SK-N-SH (cell line): ENCODE measurements at regions not wholly inside any gene's neighbourhood (a gene's known extent, or its start where the extent isn't known, plus 50 kb on each side); places are given as distances from the start of the nearest gene placed in this dataset.

Source experiments
- CTCF ChIA-PET: fragments of 300-600, 350-600 bp; formaldehyde crosslinking; extraction: SDS; loops from one replicate; lab custom pipeline; 2021; lab: Yijun Ruan, JAX
- POLR2A ChIA-PET: fragments of 350-600 bp; sonication (Branson Sonifier 250); formaldehyde crosslinking; extraction: SDS; loops from one replicate; lab custom pipeline; 2020; ENCODE audit warnings: antibody characterized with exemption, inconsistent platforms; lab: Yijun Ruan, JAX
- DNase-seq: peaks from one replicate; pipeline ENCODE4 v3.0.0; 2012
- H2AFZ ChIP-seq: fragments of 200-600 bp; sonication (generic); 2 replicates; pipeline ENCODE4 v1.8.1; 2016; ENCODE audit warnings: antibody characterized with exemption, mild to moderate bottlenecking, low read depth
- H3F3A ChIP-seq: fragments of 200-600 bp; sonication (generic); replicated peaks from 2 replicates; pipeline ENCODE3; 2016; ENCODE audit warnings: antibody characterized with exemption, mild to moderate bottlenecking; ENCODE audit not compliant: insufficient read depth
- H3K27ac ChIP-seq, 2 experiments: fragments of 200-500 bp in 1 of 2; fragments of 200-600 bp in 1 of 2; sonication (Bioruptor generic) in 1 of 2; sonication (generic), shearing (Covaris generic) in 1 of 2; 2 replicates each; pipeline versions ENCODE4 v1.5.1 to v1.6.1; 2014 to 2016; ENCODE audit warnings: low read depth in 2 of 2, inconsistent platforms in 1 of 2, low read length in 1 of 2, mild to moderate bottlenecking in 1 of 2, mixed read lengths in 1 of 2
- H3K27me3 ChIP-seq: fragments of 200-600 bp; sonication (generic), shearing (Covaris generic); 2 replicates; pipeline ENCODE4 v1.6.1; 2016; ENCODE audit warnings: mixed run types; ENCODE audit not compliant: insufficient read depth
- H3K36me3 ChIP-seq, 2 experiments: fragments of 200-500 bp in 1 of 2; fragments of 200-600 bp in 1 of 2; sonication (Bioruptor generic) in 1 of 2; sonication (generic) in 1 of 2; replicated peaks in 1 of 2; 2 replicates each; pipeline versions ENCODE3 to v1.5.1; 2014 to 2016; ENCODE audit warnings: low read length in 1 of 2, mild to moderate bottlenecking in 1 of 2; ENCODE audit not compliant: insufficient read depth in 2 of 2, control insufficient read depth in 1 of 2
- H3K4me1 ChIP-seq, 2 experiments: fragments of 200-500 bp in 1 of 2; fragments of 200-600 bp in 1 of 2; sonication (Bioruptor generic) in 1 of 2; sonication (generic), shearing (Covaris generic) in 1 of 2; 2 replicates each; pipeline versions ENCODE4 v1.5.1 to v1.6.1; 2014 to 2016; ENCODE audit warnings: low read depth in 1 of 2, low read length in 1 of 2, mixed run types in 1 of 2; ENCODE audit not compliant: insufficient read depth in 2 of 2, control insufficient read depth in 1 of 2
- H3K4me2 ChIP-seq: fragments of 200-600 bp; sonication (generic), shearing (Covaris generic); 2 replicates; pipeline ENCODE4 v1.6.1; 2017; ENCODE audit warnings: mixed run types
- H3K4me3 ChIP-seq, 2 experiments: fragments of 200-500 bp in 1 of 2; fragments of 200-600 bp in 1 of 2; sonication (Bioruptor generic) in 1 of 2; sonication (generic), shearing (Covaris generic) in 1 of 2; 2 replicates each; pipeline versions ENCODE4 v1.5.1 to v1.8.1; 2014 to 2016; ENCODE audit warnings: low read depth in 2 of 2, inconsistent platforms in 1 of 2, low read length in 1 of 2, mild to moderate bottlenecking in 1 of 2, mixed read lengths in 1 of 2, moderate library complexity in 1 of 2
- H3K79me2 ChIP-seq: fragments of 200-600 bp; sonication (generic); 2 replicates; pipeline ENCODE4 v1.8.1; 2017; ENCODE audit warnings: mild to moderate bottlenecking; ENCODE audit not compliant: insufficient read depth
- H3K9ac ChIP-seq: fragments of 200-600 bp; sonication (generic); 2 replicates; pipeline ENCODE4 v1.6.1; 2017; ENCODE audit warnings: mixed run types
- H3K9me2 ChIP-seq: fragments of 200-600 bp; sonication (generic); 2 replicates; pipeline ENCODE4 v1.6.1; 2017; ENCODE audit warnings: mixed run types
- H3K9me3 ChIP-seq: fragments of 200-600 bp; sonication (generic); 2 replicates; pipeline ENCODE4 v1.6.1; 2017; ENCODE audit warnings: mixed run types, mild to moderate bottlenecking, moderate library complexity
- H4K20me1 ChIP-seq: fragments of 200-600 bp; sonication (generic); 2 replicates; pipeline ENCODE4 v1.6.1; 2017; ENCODE audit warnings: mild to moderate bottlenecking, mixed run types; ENCODE audit not compliant: insufficient read depth
- ELF1 ChIP-seq: IDR thresholded peaks from 2 replicates; pipeline ENCODE4 v1.4.0; 2012
- EP300 ChIP-seq, 2 experiments: IDR thresholded peaks; 2 replicates each; pipeline versions ENCODE4 v1.4.0 to v1.6.1; 2012; ENCODE audit warnings: borderline replicate concordance in 1 of 2, low read depth in 1 of 2, low read length in 1 of 2
- FOSL2 ChIP-seq: IDR thresholded peaks from 2 replicates; pipeline ENCODE4 v1.4.0; 2012; ENCODE audit warnings: low read depth, mild to moderate bottlenecking, moderate library complexity, borderline replicate concordance
- GABPA ChIP-seq: IDR thresholded peaks from 2 replicates; pipeline ENCODE4 v1.4.0; 2012; ENCODE audit warnings: low read depth, mild to moderate bottlenecking
- GATA2 ChIP-seq: sonication (generic); formaldehyde crosslinking; IDR thresholded peaks from 2 replicates; pipeline ENCODE4 v1.5.0; 2020; ENCODE audit warnings: mild to moderate bottlenecking, missing genetic modification reagents
- MEF2A ChIP-seq: IDR thresholded peaks from 2 replicates; pipeline ENCODE4 v1.4.0; 2012; ENCODE audit warnings: low read depth, borderline replicate concordance
- NRF1 ChIP-seq: IDR thresholded peaks from 2 replicates; pipeline ENCODE4 v1.6.1; 2012; ENCODE audit warnings: low read depth, mild to moderate bottlenecking, low read length
- PBX3 ChIP-seq: IDR thresholded peaks from 2 replicates; pipeline ENCODE4; 2012
- RAD21 ChIP-seq: IDR thresholded peaks from 2 replicates; pipeline ENCODE4 v1.6.1; 2012; ENCODE audit warnings: mild to moderate bottlenecking, low read length
- RCOR1 ChIP-seq: fragments of 150-350 bp; IDR thresholded peaks from 2 replicates; pipeline ENCODE4 v1.6.1; 2017; ENCODE audit warnings: antibody characterized with exemption, low read length
- REST ChIP-seq: IDR thresholded peaks from 2 replicates; pipeline ENCODE4 v1.6.1; 2012; ENCODE audit warnings: mild to moderate bottlenecking, low read depth, low read length, moderate library complexity
- SMC3 ChIP-seq: IDR thresholded peaks from 2 replicates; pipeline ENCODE4 v1.6.1; 2012; ENCODE audit warnings: low read depth, low read length, improper control_type of control experiment
- TAF1 ChIP-seq: IDR thresholded peaks from 2 replicates; pipeline ENCODE4 v1.6.1; 2012; ENCODE audit warnings: low read depth, mild to moderate bottlenecking, low read length, moderate library complexity, borderline replicate concordance
- USF2 ChIP-seq: fragments of 150-350 bp; IDR thresholded peaks from 2 replicates; pipeline ENCODE4 v1.6.1; 2017; ENCODE audit warnings: antibody characterized with exemption, low read length, low read depth, borderline replicate concordance
- WGBS: methylation state at CpG from one replicate; pipeline ENCODE4 v1.1.6; 2017; ENCODE audit warnings: low lambda C conversion rate; 5-methylcytosine and 5-hydroxymethylcytosine counted together
- TF ChIP-seq, protein P1 (sequence below): IDR thresholded peaks from 2 replicates; pipeline ENCODE4 v1.4.0; 2012; ENCODE audit warnings: low read depth, borderline replicate concordance
- TF ChIP-seq, protein P2 (sequence below): fragments of 150-350 bp; IDR thresholded peaks from 2 replicates; pipeline ENCODE4 v1.6.1; 2016; ENCODE audit warnings: mild to moderate bottlenecking, low read depth, low read length

- peaks cover 0 to 3% of the 10 kb centered on the region in 2 experiments; a peak in 2 of 4 replicates for H3K4me1 ChIP-seq
- H3K36me3 ChIP-seq = no peaks in the 10 kb centered on the region
- ChIA-PET POLR2A (interaction anchor here (0.5 kb wide), 1 partner anchor 145 kb away, joined by 3 read pairs; no protein-coding TSS in a partner anchor), CTCF (interaction anchor here (0.6 to 6.7 kb wide), 38 partner anchors 9 to 446 kb away, joined by 3 to 50 read pairs (median 6); partner anchors contain the start of gene RPL38)
- 19% methylated on average over 3 of the region's 3 CpGs for WGBS
- no peaks in the 10 kb centered on the region for H3K9me2 ChIP-seq
- H3K27me3 ChIP-seq = no peaks in the 10 kb centered on the region
- H3F3A ChIP-seq = no peaks in the 10 kb centered on the region
- H3K27ac ChIP-seq = no peak overlapping the region
- H4K20me1 ChIP-seq = no peaks in the 10 kb centered on the region
- no peak for DNase-seq
- H3K9ac ChIP-seq = no peak overlapping the region
- no peaks in the 10 kb centered on the region; the same call in 1 of the 2 replicates for H3K9me3 ChIP-seq
- H3K4me2 ChIP-seq = no peak overlapping the region
- TF ChIP-seq EP300 (IDR thresholded peaks at IDR 0.05; ENCODE audit: borderline replicate concordance in 1 of 2, low read depth in 1 of 2, low read length in 1 of 2) = no peak
- no peak for TF ChIP-seq SMC3
- TF ChIP-seq, protein P1, sequence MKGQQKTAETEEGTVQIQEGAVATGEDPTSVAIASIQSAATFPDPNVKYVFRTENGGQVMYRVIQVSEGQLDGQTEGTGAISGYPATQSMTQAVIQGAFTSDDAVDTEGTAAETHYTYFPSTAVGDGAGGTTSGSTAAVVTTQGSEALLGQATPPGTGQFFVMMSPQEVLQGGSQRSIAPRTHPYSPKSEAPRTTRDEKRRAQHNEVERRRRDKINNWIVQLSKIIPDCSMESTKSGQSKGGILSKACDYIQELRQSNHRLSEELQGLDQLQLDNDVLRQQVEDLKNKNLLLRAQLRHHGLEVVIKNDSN = no peak
- no peak for TF ChIP-seq GABPA
- TF ChIP-seq USF2 = no peak
- TF ChIP-seq, protein P2, sequence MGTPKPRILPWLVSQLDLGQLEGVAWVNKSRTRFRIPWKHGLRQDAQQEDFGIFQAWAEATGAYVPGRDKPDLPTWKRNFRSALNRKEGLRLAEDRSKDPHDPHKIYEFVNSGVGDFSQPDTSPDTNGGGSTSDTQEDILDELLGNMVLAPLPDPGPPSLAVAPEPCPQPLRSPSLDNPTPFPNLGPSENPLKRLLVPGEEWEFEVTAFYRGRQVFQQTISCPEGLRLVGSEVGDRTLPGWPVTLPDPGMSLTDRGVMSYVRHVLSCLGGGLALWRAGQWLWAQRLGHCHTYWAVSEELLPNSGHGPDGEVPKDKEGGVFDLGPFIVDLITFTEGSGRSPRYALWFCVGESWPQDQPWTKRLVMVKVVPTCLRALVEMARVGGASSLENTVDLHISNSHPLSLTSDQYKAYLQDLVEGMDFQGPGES = no peak
- TF ChIP-seq GATA2 (CRISPR knock-in tag) = no peak
- no peak for TF ChIP-seq FOSL2
- TF ChIP-seq REST = no peak
- no peak for TF ChIP-seq MEF2A
- TF ChIP-seq RAD21 = no peak
- no peak for TF ChIP-seq PBX3
- no peak for TF ChIP-seq TAF1
- TF ChIP-seq ELF1 = no peak
- no peak for TF ChIP-seq RCOR1
- TF ChIP-seq NRF1 = no peak
- no peaks in the 10 kb centered on the region for H3K79me2 ChIP-seq
- H3K4me3 ChIP-seq = no peak overlapping the region
- no peak overlapping the region for H2AFZ ChIP-seq
These were observed 114.1 kb upstream of the RPL38 start for GRCh38 chr17:74089380-74089779.
